ENCODE measurements at regions not wholly inside any gene's neighbourhood (a gene's known extent, or its start where the extent isn't known, plus 50 kb on each side); places are given as distances from the start of the nearest gene placed in this dataset.

DNA sequence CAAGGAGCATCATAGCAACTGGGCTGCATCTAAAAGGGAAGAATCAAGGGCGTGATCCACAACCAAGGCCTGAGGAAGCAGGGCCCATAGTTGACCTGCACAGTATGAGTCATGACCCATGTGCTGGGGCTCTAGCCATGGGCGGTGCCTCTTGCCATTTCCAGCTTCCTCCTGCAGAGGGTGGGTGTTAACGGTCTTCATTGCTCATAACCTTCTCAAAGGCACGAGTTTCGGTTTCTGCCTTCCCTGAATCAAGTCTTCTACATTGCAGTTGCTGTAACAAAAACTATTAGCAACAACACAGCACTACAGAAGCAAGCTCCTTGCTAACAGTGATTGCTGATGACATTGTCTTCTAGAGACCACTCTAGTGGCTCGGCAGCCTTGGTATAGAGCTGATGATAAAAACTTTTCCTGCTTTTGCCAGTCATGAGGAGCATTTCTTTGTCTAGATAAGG lies 66.9 kb downstream of the CTSL start:
- H3K27me3 Mint-ChIP-seq (ENCODE audit: low read depth, poor library complexity) = peaks cover 6% of the 10 kb centered on the region
- peaks cover under 1% of the 10 kb centered on the region for H3K36me3 Mint-ChIP-seq (ENCODE audit: low read depth)

GRCh38 chr9:87793292-87793691 lies 67.4 kb downstream of the CTSL start:
- no peaks in the 10 kb centered on the region for H3K9me3 Mint-ChIP-seq
- H3K27me3 Mint-ChIP-seq (ENCODE audit: low read depth, poor library complexity) = peaks cover 6% of the 10 kb centered on the region
- no peak overlapping the region for H3K27ac Mint-ChIP-seq
- TF ChIP-seq, protein P1, sequence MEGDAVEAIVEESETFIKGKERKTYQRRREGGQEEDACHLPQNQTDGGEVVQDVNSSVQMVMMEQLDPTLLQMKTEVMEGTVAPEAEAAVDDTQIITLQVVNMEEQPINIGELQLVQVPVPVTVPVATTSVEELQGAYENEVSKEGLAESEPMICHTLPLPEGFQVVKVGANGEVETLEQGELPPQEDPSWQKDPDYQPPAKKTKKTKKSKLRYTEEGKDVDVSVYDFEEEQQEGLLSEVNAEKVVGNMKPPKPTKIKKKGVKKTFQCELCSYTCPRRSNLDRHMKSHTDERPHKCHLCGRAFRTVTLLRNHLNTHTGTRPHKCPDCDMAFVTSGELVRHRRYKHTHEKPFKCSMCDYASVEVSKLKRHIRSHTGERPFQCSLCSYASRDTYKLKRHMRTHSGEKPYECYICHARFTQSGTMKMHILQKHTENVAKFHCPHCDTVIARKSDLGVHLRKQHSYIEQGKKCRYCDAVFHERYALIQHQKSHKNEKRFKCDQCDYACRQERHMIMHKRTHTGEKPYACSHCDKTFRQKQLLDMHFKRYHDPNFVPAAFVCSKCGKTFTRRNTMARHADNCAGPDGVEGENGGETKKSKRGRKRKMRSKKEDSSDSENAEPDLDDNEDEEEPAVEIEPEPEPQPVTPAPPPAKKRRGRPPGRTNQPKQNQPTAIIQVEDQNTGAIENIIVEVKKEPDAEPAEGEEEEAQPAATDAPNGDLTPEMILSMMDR (IDR thresholded peaks at IDR 0.05) = no peak
- no peak for DNase-seq
- H3K36me3 Mint-ChIP-seq (ENCODE audit: low read depth) = no peaks in the 10 kb centered on the region
- H3K4me3 Mint-ChIP-seq = no peak overlapping the region
- H3K4me1 Mint-ChIP-seq = peaks cover 37% of the 10 kb centered on the region

More for the DNA sequence above, 66.9 kb downstream of the CTSL start:
- no peak overlapping the region for H3K4me3 Mint-ChIP-seq
- peaks cover under 1% of the 10 kb centered on the region for H3K9me3 Mint-ChIP-seq
- no peak overlapping the region for H3K27ac Mint-ChIP-seq
- TF ChIP-seq, protein P1 (IDR thresholded peaks at IDR 0.05) = no peak
- no peak for DNase-seq
- H3K4me1 Mint-ChIP-seq = peaks cover 34% of the 10 kb centered on the region

- no peak overlapping the region for H3K4me3 Mint-ChIP-seq
- peaks cover 53% of the 10 kb centered on the region for H3K4me1 Mint-ChIP-seq
- H3K27me3 Mint-ChIP-seq (ENCODE audit: low read depth, poor library complexity) = peaks cover 5% of the 10 kb centered on the region
- DNase-seq = no peak
- no peaks in the 10 kb centered on the region for H3K36me3 Mint-ChIP-seq (ENCODE audit: low read depth)
- TF ChIP-seq, protein P1 (IDR thresholded peaks at IDR 0.05) = no peak
- H3K9me3 Mint-ChIP-seq = no peaks in the 10 kb centered on the region
- H3K27ac Mint-ChIP-seq = no peak overlapping the region
Measured at GRCh38 chr9:87795178-87795577, 69.3 kb downstream of the CTSL start.

DNA sequence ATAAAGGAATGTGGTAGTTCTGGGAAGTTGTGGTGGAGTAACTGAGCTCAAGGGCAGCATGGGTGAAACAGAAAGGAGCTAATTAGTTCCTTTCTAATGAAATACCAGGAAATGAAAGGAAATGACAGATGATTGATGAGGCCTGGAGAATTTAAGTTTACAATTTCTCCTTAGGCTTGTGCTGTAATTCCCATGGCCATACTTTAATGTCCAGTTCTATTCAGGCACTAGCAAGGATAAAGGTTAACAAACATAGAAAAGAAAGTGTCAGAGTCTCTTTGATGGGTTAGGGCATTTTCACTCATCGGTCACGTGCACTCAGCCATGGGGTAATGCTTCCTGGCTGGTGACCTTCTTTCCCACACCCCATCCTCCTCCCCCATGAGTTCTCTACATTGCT lies 70.3 kb downstream of the CTSL start:
- no peak overlapping the region for H3K4me3 Mint-ChIP-seq
- TF ChIP-seq, protein P1 (IDR thresholded peaks at IDR 0.05) = no peak
- H3K27me3 Mint-ChIP-seq (ENCODE audit: low read depth, poor library complexity) = peaks cover 2% of the 10 kb centered on the region
- no peak for DNase-seq
- peaks cover 63% of the 10 kb centered on the region for H3K4me1 Mint-ChIP-seq
- H3K27ac Mint-ChIP-seq = peak overlapping the region; percentile 33
- H3K9me3 Mint-ChIP-seq = no peaks in the 10 kb centered on the region
- no peaks in the 10 kb centered on the region for H3K36me3 Mint-ChIP-seq (ENCODE audit: low read depth)

- DNase-seq = no peak
- H3K4me3 Mint-ChIP-seq = no peak overlapping the region
- no peak overlapping the region for H3K27ac Mint-ChIP-seq
- H3K27me3 Mint-ChIP-seq (ENCODE audit: low read depth, poor library complexity) = peaks cover 10% of the 10 kb centered on the region
- TF ChIP-seq, protein P1 (IDR thresholded peaks at IDR 0.05) = no peak
- no peaks in the 10 kb centered on the region for H3K36me3 Mint-ChIP-seq (ENCODE audit: low read depth)
- peaks cover 66% of the 10 kb centered on the region for H3K4me1 Mint-ChIP-seq
- no peaks in the 10 kb centered on the region for H3K9me3 Mint-ChIP-seq
Measured at GRCh38 chr9:87798261-87798833, 72.4 kb downstream of the CTSL start.

DNA sequence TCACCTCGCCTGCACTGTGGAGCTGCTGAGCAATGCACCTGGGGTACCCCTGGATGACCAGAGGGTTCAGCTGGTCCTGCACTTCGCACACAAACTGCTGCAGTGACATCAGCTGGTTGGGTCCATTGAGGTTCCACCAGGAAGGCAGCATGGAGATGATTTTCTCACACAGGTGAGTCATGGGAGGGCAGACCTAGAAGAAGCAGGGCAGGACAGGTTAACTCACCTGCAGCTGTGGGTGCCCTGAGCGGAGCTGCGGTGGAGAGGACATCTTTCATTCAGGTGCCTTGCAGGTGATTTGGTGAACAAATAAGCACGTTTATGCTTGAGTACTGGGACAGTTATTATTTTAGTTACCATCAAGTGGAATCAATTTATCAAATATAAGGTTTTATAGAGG lies 73.6 kb downstream of the CTSL start:
- Mint-ChIP-seq H3K4me3 (no peak overlapping the region), H3K9me3 (no peaks in the 10 kb centered on the region), H3K27me3 (ENCODE audit: low read depth, poor library complexity) (peaks cover 11% of the 10 kb centered on the region), H3K36me3 (ENCODE audit: low read depth) (no peaks in the 10 kb centered on the region), H3K4me1 (peaks cover 61% of the 10 kb centered on the region), H3K27ac (no peak overlapping the region)
- TF ChIP-seq, protein P1 (IDR thresholded peaks at IDR 0.05) = no peak
- DNase-seq = no peak

Measured in nephron progenitor cell (in vitro differentiated cells).